HG02981 (cell line): ENCODE measurements at regions not wholly inside any gene's neighbourhood (a gene's known extent, or its start where the extent isn't known, plus 50 kb on each side); places are given as distances from the start of the nearest gene placed in this dataset.
"Not testable (repeated sequence)": the region's sequence is repeated elsewhere in the genome, so short reads cannot be mapped to it uniquely, and the experiment has no call there.

ENCODE experiments used
- ATAC-seq: cut with Tn5 transposase; IDR thresholded peaks from one replicate; pipeline ENCODE4 v1.9.1; 2021; ENCODE audit warnings: mild to moderate bottlenecking, moderate library complexity; ENCODE audit not compliant: unreplicated experiment

DNA sequence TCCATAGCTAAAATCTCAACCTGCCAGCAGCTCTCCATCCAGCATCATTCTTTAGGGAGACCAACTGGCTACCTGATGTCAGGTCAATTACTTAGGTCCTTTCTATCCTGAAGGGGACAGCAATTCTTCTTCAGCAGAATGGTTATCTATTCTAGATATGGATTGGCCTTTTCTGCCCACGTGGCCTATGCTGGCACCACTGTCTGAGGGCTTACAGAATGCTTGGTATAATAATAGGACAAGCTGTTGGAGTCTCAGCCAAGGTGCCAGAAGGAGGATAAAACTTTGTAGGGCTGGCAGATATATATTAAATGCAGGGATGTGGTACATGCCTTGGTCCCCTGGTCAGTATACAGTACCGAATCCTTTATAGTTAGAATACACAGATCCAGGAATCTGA is 89.8 kb upstream of the C1GALT1C1 start:
- no peak for ATAC-seq

DNA sequence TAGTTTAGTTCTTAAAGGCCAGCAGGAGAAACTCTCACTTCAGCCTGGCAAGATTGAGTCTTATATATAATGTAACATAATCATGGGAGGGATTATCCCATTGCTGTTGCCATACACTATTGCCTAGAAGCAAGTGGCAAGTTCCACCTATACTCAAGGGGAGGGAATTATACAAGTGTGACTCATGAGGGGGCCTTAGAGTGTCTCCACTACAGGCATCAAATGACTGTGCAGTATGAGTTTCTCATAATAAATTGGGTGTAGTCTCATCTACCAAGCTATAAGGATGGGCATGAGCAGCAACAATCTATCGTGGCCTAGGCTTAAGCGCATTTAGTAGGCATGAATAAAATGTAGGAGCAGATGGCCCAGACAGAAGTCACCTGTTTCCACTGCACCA is 89.1 kb upstream of the C1GALT1C1 start:
- ATAC-seq = no peak

DNA sequence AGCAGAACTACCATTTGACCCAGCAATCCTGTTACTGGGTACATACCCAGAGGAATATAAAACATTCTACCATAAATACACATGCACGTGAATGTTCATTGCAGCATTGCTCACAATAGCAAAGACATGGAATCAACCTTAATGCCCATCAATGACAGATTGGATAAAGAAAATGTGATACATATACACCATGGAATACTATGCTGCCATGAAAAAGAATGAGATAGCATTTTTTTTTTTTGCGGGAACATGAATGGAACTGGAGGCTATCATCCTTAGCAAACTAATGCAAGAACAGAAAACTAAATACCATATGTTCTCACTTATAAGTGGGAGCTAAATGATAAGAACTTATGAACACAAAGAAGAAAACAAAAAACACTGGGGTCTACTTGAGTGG is 72.5 kb upstream of the C1GALT1C1 start:
- ATAC-seq = not testable (repeated sequence)

DNA sequence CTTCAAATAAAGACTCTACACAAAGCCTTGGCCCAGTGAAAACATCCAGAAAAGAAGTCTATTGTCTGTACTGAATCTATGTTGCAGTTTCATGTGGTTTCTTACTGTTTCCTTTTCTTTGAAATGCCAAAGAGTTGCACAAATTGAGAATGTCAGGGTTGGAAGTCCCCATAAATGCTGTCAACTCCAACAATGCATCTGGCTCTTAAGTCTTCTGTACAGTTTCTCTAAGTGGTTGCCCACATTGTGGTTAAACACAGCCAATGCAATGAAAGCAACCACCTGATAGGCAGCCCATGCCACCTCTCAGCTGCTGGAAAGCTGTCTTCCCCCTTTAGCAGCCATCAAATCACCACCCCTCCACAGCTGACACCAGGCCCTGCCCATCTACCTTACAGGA is 67.2 kb upstream of the C1GALT1C1 start:
- no peak for ATAC-seq

DNA sequence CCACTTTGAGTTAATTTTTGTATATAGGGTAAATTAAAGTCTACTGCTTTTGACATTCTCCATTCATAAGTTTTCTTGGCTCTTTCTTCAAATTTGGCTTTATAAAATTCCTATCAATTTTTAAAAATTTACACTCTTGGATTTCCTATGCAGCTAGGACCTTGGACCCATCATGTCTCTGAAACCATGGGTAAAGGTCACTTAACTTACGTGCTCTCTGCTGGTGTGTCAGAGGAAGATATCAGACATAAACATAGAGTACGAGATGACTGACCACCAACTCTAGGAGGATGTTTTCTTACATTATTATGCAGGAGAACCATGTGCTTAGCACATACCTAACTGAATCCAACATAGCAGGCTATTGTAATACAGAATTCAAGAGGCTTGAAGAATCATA is 62.5 kb upstream of the C1GALT1C1 start:
- no peak for ATAC-seq

DNA sequence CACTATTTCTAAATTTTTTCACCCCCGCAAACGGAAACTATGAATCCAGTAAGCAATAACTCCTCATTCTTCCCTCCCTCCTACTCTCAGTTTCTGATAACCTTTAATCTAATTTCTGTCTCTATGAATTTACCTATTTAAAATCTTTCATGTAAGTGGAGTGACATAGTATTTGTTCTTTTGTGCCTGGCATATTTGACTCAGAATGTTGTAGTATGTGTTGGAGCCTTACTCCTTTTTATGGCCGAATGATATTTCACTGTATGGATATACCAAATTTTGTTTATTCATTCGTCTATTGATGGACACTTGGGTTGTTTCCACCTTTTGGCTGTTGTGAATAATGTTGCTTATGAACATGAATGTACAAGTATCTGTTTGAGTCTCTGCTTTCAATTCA is 61.1 kb upstream of the C1GALT1C1 start:
- ATAC-seq = no peak

DNA sequence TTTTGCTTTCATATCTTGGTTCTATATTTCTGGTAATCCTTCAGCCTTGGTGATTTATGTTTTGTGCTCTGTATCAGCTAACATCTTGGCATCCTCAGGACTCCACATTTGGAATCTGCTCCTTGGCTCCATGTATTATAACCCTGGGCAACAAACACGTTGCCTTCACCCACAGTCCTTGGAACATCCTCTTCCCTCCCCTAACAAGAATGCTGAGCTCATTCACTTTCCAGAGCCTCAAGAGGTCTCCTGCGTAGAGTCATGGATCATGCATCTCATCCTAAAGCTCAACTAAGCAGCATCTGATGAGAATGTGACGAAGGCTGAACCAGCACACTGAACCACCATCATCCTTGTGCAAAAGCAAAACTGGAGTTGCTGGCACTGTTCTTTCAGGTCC is 60.5 kb upstream of the C1GALT1C1 start:
- ATAC-seq = no peak

DNA sequence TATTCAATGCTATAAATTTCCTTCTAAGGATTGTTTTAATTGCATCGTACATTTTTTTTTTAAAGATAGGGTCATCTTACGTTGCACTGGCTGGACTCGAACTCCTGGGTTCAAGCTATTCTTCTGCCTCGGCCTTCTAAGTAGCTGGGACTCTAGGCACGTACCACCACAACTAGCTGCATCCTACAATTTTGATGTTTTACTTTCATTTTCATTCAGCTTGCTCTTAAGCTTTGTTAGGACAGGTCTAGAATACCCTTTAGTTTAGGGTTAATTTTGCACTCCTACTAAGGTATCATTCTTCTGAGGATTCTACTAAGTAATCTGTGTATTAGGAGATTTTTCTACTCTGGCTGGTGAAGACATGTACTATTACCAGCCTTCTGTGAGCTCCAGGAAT is 50.2 kb upstream of the C1GALT1C1 start:
- no peak for ATAC-seq
